GM19395 (cell line): ENCODE measurements at regions not wholly inside any gene's neighbourhood (a gene's known extent, or its start where the extent isn't known, plus 50 kb on each side); places are given as distances from the start of the nearest gene placed in this dataset.
"Not testable (repeated sequence)": the region's sequence is repeated elsewhere in the genome, so short reads cannot be mapped to it uniquely, and the experiment has no call there.

Experiments
- ATAC-seq: cut with Tn5 transposase; IDR thresholded peaks from one replicate; pipeline ENCODE4 v1.9.1; 2021; ENCODE audit warnings: mild to moderate bottlenecking, moderate library complexity; ENCODE audit not compliant: unreplicated experiment

DNA sequence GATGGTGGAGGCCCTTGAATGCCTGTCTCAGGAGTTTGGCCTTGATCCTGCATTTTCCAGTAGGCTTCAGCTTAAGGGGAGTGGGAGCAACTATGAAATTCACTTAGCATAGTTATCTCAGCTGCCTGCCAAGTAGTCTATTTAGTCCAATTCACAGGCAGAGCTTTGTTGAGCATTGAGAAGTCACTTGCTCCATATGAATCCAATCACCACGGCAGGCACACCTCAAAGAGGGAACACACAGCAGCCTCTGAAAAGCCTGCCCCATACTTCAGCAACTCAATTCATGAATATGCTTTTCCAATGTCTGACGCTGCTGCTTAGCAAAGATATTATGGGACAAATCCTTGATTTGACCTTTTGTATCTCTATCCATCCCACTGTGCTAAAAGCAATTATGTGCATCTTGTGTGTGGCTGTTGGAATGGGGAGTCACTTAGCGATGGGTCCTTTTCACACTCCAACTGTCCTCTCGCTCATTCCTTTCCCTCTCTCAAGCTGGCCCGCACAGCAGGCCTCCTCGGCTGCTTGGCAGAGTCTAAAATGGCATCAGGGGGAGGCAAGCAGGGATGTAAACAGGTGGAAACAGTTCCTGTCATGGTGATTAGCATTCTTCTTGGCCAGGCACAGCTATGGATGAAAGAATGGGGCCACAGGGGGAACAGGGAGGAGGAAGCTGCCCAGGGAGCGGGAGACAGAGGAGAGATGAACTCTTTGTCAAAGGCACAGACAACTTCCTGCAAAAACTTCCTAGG, 56.0 kb upstream of the LRPPRC start:
- no peak for ATAC-seq

DNA sequence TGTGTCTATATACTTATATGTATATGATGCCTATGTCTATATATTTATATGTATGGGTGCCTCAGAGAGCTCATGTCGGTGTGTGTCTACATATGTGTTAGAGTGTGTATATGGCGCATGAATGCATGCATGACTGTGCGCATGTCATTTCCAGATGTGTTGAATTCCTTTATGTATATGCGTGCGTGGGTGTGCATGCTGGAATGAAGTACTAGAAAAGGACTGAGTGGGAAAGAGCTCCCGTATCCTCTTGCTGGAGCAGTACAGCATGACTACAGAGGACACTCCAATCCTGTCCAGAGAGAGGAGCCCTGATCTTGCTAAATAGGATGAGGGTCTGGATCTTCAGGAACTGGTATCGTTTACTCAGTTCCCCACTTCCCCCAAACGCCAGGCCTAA, 56.8 kb upstream of the LRPPRC start:
- ATAC-seq, result no peak

DNA sequence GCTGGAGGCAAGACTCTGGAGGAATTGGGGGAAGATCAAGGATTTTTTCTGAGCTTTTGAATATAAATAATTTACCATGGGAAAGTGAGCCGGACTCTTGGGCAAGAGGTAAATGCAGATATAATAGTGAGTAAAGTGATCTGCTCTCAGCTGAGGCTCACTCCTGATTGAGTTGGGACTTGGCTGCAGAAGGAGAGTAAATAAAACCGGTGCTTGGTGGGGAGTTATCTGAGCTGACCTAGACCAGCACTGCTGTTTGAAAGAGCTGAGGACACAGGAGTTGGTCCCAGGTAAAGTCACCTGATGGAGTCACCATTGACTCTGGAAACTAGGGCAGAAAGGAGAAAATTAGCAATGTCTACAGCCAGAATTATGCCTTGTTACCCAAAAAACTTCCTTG, 57.3 kb upstream of the LRPPRC start:
- ATAC-seq, result no peak

GRCh38 chr2:44053456-44053855, 57.7 kb upstream of the LRPPRC start:
- no peak for ATAC-seq

- no peak for ATAC-seq
These were observed 59.4 kb upstream of the LRPPRC start for GRCh38 chr2:44055229-44055628.

DNA sequence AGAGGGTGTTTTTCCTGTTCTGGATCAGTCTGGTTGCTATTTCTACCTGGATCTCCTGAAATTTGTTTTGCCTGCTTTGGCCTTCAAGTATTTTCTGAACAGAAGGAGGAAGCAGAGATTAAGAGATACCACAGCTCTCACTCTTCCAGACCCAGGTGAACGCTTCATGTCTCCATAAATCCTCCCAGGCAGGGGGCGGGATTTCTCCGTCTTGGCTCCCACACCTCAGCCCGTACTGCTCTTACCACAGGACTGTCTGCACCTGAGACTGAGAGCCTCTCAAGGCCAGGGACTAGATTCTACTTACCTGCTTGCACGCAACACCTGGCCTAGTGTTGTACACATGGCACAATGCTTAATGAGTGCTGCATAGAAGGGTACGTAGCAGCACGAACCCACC, 59.9 kb upstream of the LRPPRC start:
- ATAC-seq, result no peak

DNA sequence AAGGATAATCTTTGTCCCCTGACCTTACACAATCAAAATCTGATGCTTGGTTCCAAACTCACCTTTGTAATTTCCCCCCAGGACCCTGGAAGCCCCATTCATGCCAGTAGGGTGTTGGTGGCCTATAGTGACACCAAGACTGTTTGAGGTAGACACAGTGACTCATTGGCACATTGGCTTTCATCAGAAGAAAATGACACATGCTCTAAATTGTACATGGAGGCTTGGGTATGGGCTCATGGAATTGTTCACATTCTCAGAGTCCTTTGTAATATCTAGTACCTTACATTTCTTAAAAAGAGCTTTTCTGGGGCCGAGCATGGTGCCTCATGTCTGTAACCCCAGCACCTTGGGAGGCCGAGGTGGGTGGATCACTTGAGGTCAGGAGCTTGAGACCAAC, 61.2 kb upstream of the LRPPRC start:
- no peak for ATAC-seq

- ATAC-seq, result not testable (repeated sequence)
These were observed 64.5 kb upstream of the LRPPRC start for GRCh38 chr2:44060286-44060685.

- ATAC-seq, result no peak
These were observed 65.2 kb upstream of the LRPPRC start for GRCh38 chr2:44060990-44061389.

GRCh38 chr2:44061469-44061868, 65.7 kb upstream of the LRPPRC start:
- ATAC-seq, result no peak

DNA sequence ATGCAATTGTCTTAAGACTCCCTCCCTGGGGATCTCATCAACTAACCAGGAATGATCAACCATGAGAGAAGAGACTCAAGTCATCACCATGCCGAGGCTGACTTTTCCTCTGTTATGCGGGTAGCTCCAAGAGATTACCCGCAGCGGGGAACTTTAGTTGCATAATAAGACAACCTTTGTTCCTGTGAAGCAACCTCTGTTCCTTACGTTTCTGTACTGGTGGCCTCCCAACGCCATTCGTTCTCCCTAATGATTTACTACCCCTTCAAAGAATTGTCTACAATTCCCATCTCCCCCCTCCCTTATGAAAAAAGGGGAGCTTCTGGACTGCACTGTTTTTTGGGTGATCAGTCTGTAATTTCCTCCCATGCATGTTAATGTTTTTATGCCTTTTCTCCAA, 66.1 kb upstream of the LRPPRC start:
- ATAC-seq, result no peak

DNA sequence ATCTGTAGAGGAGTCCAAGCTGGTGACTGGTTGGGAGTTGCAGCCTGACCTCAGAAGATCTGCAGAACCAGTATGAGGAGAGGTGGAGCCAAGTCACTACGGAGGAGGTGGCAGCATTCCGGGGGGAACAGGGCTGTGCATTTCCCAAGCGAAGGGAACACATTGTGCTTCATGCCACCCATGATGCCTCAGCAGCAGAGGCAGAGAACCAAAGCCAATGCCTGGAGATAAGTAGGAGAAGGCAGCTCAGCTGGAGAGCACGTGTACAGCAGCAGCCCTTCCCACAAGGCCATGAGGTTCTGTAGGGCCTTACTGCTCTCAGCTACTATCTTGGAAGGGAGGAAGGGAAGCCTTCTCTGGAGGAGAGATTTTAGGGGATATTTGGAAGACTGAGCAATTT, 67.2 kb upstream of the LRPPRC start:
- no peak for ATAC-seq

- ATAC-seq, result not testable (repeated sequence)
These were observed 68.5 kb upstream of the LRPPRC start for GRCh38 chr2:44064281-44064680.

GRCh38 chr2:44067012-44067790, 71.4 kb upstream of the LRPPRC start:
- not testable (repeated sequence) for ATAC-seq

- ATAC-seq, result not testable (repeated sequence)
These were observed 72.0 kb upstream of the LRPPRC start for GRCh38 chr2:44067791-44068181.

GRCh38 chr2:44071454-44072046, 75.8 kb upstream of the LRPPRC start:
- no peak for ATAC-seq

DNA sequence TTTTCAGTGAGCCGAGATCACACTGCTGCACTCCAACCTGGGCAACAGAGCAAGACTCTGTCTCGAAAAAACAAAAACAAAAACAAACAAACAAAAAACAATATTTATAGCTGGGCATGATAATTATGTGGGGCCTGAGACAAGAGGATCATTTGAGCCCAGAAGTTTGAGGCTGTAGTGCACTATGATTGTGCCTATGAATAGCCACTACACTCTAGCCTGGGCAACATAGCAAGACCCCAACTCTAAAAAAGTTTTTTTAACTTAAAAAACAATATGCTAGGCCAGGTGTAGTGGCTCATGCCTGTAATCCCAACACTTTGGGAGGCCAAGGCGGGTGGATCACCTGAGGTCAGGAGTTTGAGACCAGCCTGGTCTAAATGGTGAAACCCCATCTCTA, 77.9 kb upstream of the LRPPRC start:
- ATAC-seq, result not testable (repeated sequence)

DNA sequence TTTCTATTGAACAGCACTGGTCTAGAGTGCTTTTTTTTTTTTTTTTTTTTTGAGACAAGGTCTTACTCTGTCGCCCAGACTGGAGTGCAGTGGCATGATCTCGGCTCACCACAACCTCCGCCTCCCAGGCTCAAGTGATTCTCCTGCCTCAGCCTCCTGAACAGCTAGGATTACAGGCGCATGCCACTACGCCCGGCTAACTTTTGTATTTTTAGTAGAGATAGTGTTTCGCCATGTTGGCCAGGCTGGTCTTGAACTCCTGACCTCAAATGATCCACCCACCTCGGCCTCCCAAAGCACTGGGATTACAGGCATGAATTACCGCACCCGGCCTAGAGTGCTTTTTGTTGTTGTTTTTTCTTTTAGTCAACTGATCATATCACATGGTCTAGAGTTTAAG, 79.0 kb upstream of the LRPPRC start:
- ATAC-seq, result not testable (repeated sequence)

DNA sequence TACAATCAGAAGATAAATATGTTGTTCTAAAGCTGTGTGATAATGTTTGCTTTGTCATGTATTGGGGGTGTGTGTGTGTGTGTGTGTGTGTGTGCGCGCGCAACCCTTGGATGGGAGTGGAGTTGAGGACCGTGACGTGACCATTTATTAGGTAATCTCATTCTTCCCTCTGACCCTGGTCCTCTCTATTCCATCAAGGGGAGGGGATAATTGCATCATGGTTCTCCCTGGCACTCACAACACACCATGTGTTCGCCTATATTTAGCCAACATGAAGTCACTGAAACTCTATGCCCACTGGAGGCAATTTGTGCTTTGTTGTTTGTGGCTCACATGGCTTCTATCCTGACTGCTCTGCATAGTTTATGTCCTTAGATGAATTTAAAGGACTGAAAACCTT, 79.8 kb upstream of the LRPPRC start:
- no peak for ATAC-seq

GRCh38 chr2:44077942-44078511, 82.2 kb upstream of the LRPPRC start:
- no peak for ATAC-seq

- ATAC-seq, result no peak
These were observed 83.9 kb upstream of the LRPPRC start for GRCh38 chr2:44079686-44080085.

DNA sequence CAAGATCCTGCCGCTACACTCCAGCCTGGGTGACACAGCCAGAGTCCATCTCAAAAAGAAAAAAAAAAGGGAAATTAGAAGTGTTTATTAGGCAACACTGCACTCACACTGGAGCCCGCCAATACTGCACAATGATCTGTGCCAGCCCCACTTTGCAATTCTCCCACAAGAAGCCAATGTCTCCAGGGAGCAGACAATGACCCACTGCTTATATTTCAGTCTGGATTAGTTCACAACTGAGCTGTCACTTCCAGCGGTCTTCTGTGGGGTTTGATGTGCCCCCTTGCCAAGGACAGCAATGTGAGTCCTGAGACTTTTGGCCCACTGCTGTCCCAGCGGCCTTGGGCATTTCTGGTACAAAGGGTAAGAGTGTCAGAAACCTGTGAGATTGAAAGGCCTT, 85.6 kb upstream of the PPM1B start:
- no peak for ATAC-seq
